Dermis blood vessel endothelial cell (primary cell): ENCODE measurements at regions not wholly inside any gene's neighbourhood (a gene's known extent, or its start where the extent isn't known, plus 50 kb on each side); places are given as distances from the start of the nearest gene placed in this dataset.
"Not testable (repeated sequence)": the region's sequence is repeated elsewhere in the genome, so short reads cannot be mapped to it uniquely, and the experiment has no call there.

Experiments
- DNase-seq: peaks from one replicate; pipeline ENCODE4 v3.0.0; 2010

GRCh38 chr4:31022702-31023101 is 302.5 kb downstream of the PCDH7 start:
- DNase-seq = no peak

DNA sequence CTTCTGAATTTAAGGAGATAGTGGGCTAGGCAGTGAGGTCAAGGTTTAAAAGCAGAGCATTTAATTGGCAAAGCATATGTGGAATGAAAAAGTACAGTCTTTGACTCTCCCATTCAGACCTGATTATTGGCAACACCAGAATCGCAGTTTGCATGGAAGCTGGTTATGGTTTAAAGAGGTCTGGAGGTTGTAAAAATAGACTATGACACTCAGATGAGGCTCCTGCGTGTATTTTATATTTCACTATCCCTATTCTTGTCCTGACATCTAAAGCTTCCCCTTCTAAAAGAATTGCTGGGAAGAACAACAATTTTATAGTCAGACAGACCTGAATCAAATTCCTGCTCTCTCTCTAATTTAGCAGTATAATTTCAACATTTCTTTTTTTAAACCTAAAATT is 302.9 kb downstream of the PCDH7 start:
- no peak for DNase-seq

DNA sequence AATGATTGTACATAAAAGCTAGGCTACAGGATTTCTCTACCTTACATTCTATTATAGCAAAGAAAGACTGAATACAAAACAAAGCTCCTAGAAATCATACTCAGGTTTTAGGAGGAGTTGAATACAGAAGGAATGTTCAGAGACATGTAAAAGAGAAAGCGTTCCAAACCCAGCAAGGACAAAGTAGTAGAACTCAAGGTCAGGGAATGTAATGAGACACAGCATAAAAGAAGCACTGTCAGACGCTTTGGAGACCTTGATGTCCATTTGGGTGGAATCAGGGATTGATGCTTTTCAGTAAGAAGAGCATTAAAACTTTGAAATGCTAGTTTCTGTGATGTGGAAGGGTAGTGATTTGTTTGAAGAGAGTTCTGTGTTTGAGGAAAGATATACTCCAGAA is 303.6 kb downstream of the PCDH7 start:
- DNase-seq = no peak

- DNase-seq = not testable (repeated sequence)
Observed at GRCh38 chr4:31024781-31025180, 304.6 kb downstream of the PCDH7 start.

DNA sequence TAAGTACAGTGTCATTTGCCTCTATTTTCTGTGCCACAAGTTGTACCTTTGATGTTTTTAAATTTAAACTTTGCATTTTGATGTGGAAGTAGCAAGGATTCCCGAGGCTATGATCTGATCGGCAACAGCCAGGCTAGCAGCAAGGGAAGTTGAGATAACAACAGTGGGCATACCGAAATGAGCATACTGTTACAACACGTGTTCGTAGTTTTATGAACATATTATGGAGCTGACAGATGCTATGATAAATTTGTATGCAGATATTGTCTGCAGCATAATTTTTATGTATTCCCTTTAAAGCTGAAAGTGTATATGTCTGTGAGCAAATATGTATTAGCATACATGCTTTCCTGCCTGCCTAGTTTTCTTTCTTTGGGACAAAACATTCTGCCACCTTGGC is 306.1 kb downstream of the PCDH7 start:
- no peak for DNase-seq

GRCh38 chr4:31034550-31034949 is 314.4 kb downstream of the PCDH7 start:
- no peak for DNase-seq

GRCh38 chr4:31035761-31036160 is 315.6 kb downstream of the PCDH7 start:
- no peak for DNase-seq

DNA sequence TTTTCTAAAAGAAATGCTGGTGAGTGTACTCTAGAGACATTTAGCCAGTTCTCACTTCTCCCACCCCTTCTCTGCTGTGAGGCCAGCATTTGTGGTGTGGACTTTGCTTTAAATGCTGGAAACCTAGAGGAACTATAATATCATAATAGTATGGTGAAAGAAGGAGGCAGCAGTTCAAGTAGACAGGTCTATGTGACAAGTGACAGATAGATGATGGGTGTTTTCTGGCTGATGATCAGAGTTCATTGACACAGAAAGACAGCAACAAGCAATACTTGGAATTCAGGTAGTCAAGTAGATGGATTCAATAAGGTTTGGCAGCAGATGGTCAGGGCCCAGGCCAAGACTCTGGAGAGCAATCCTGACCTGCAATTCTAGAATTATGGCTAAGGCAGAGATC is 317.5 kb downstream of the PCDH7 start:
- DNase-seq = no peak

DNA sequence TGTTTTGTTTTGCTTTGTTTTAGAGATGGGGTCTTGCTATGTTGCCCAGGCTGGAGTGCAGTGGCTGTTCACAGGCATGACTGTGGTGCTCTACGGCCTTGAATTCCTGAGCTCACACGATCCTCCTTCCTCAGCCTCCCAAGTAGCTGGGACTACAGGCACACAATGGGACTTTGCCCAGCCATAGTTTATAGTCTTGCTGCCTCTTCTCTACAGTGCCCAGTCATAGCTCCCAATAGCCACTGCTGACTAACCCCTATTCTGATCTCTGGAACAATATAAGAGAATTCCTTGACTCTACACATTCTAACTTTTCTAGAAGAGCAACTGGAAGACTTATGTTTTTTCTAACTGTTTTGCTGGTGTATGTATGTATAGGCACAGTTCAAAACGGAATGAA is 319.2 kb downstream of the PCDH7 start:
- no peak for DNase-seq

DNA sequence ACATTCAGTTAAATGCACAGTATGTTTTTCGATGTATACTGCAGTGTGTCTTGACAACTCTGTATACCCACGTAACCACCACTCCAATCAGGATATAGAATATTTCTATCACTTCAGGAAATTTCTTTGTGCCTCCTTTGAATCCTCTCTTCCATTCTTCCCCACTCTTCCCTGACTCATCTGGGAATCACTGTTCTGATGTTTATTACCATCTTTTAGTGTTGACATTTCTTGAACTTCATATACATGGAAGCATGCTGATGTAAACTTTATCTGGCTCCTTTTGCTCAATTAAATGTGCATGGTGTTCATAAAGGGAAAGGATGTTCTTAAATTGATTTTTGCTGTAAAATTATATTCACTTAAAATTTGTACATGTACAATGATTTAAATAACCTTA is 319.9 kb downstream of the PCDH7 start:
- DNase-seq = no peak

DNA sequence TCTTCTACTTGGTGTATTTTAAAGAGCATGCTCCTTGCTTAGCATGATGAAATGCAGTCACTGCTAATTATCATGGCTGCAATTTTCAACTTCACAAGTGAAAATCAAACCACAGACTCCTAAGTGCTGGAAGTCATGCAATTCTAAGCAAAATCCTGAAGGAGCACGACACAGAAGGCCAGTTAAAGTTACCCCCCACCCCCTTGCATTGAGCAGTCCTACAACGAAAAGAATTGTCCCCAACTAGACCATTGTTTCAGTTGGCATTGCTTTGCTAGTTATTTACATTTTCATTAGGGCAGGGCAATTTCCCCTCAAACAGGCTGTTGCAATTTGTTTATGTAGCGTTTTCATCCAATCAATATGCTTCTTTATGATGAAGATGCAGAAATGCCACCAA is 321.2 kb downstream of the PCDH7 start:
- DNase-seq = no peak

DNA sequence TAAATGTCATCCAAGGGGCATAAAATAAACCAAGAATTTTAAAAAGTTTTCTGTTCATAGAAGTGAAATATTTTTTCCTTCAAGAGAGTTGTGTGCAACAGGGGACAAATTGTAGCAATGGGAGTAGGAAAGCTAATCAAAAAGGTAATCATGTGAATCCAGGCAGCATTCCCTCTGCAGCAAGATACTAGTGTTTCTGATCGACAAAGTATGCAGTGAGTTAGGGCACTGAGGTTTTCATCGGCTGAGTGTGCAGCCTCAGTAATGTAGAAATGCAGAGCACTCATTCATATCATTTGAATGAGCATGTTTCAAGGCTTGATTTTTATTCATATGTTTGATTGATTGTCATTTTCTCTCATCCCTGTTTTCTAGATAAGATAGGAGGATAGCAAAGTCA is 321.7 kb downstream of the PCDH7 start:
- DNase-seq = no peak

DNA sequence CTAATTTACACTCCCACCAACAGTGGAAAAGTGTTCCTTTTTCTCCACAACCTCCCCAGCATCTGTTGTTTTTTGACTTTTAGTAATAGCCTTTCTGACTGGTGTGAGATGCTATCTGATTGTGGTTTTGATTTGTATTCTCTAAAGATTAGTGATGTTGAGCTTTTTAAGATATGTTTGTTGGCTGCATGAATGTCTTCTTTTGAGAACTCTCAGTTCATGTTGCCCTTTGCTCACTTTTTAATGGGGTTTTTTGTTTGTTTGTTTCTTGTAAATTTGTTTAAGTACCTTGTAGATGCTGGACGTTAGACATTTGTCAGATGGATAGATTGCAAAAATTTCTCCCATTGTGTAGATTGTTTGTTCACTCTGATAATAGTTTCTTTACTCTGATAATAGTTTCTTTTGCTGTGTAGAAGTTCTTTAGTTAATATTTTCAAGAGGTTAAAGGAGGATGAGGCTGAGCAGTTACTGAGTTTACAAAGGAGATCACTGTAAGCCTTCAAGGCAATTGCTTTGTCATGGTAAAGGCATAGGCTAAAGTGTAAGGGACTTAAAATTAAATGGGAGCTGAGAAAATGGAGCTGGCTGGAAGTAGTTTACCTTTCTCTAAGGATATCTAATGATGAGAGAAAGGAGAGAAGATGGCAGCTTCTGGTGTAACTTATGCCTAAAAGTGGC is 323.4 kb downstream of the PCDH7 start:
- no peak for DNase-seq

GRCh38 chr4:31045151-31045550 is 325.0 kb downstream of the PCDH7 start:
- DNase-seq = no peak

DNA sequence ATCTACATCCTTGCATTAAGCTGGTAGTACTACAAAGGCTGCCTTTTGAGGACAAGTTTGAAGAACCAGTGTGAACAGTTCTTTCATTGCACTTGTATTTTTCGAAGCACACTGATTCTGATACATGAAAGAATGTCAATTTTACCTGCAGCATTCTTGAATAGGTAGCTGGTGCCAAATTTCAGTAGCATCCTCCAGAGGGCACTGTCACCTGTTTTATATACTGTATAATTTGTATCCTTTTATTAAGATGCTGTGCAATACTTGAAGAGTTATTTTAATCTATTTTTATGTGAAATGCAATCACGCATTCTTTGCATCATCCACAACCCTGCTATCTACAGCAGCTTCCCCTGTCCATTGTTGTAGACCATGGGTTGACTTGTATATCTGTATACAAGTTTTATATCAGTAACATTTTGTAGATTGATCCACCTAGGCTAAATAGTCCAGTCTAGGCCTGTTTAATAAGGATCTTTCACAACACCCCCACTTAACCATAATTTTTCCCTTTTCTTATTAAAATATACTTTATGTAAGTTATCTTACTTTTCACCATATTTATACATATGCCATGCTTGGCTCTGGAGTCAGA is 325.7 kb downstream of the PCDH7 start:
- peak; percentile 41 for DNase-seq

DNA sequence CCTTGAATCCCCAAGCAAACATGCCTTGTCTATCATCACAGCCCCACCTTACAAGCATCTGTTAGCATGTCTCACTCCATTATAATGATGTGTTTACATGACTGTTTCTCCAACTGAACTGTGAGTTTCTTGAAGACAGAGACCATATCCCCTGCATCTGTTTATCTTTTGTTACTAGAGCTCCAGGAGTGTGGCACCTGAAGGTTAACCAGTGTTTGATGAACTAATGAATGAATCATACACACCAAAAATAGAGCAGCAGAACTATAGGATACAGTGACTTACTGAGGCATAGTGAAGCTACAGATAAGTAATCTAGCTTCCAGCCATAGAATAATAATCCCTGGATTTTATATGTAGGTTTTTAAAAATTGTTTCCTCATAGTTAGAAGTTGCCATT is 331.0 kb downstream of the PCDH7 start:
- DNase-seq = no peak

DNA sequence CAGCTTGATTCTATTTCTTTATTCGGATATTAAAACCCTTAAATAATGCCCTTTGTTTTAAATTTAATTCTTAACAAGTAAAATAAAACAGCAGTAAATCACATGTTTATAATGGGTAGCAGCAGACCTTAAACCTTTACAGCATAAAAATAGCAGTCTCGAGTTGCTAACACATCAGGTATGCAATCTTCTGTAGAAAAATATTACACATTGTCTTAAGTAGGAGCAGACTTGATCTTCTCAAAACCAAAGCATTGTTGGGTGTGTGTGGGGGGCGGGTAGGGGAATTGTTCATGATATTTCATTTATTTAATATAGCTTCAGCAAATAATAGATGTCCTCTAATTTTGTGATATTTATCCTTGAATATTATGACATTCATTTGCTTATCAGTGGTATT is 331.4 kb downstream of the PCDH7 start:
- no peak for DNase-seq

GRCh38 chr4:31052519-31052918 is 332.4 kb downstream of the PCDH7 start:
- no peak for DNase-seq

- DNase-seq = no peak
Observed at GRCh38 chr4:31053451-31053850, 333.3 kb downstream of the PCDH7 start.

DNA sequence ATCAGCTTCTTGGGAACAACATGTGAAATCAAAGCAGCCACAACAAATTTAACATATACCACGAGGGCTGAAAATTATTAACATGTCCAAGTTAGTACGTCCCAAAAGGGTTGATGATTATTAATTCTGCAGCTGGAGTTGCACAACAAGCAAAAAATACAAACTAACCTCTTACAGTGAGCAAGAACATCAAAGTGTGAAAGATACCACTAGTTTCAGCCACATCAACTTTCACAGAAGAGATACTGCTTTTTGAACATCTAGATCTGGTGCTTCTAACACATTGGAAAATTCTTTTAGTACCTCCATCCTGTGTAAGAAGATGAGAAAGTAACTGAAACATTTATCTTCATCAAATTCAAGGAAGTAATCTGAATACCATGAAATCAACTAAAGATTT is 334.1 kb downstream of the PCDH7 start:
- no peak for DNase-seq

DNA sequence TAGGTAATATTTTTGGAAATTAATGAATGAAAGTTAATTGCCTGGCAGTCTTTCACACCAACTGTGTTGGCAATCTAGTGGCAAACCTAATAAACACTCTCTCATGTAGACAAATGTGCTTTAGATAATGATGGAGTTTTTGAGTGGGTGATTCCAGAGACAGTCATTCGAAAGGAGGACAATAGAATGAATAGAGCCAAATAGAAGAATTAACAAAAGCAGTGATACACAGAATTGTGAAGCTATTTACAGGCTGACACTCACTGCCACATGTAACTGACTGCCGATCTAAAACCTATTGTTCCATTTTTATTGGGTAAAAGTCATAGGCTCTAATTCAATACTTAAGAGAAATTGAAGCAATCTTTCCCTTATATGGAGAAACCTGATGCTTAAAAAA is 338.5 kb downstream of the PCDH7 start:
- no peak for DNase-seq

GRCh38 chr4:31059753-31060522 is 339.8 kb downstream of the PCDH7 start:
- DNase-seq = no peak

- DNase-seq = no peak
Observed at GRCh38 chr4:31065086-31065485, 344.9 kb downstream of the PCDH7 start.
